Left kidney (tissue), 1 donor: ENCODE measurements at regions not wholly inside any gene's neighbourhood (a gene's known extent, or its start where the extent isn't known, plus 50 kb on each side); places are given as distances from the start of the nearest gene placed in this dataset.
"Not testable (repeated sequence)": the region's sequence is repeated elsewhere in the genome, so short reads cannot be mapped to it uniquely, and the experiment has no call there.

Experiments used
- DNase-seq: peaks from one replicate; pipeline ENCODE4 v3.0.0-alpha.2; 2013

- DNase-seq, result no peak
These were observed 878.8 kb upstream of the KLHL1 start for GRCh38 chr13:70987043-70987442.

GRCh38 chr13:70985371-70985770 is 877.1 kb upstream of the KLHL1 start:
- DNase-seq, result no peak

DNA sequence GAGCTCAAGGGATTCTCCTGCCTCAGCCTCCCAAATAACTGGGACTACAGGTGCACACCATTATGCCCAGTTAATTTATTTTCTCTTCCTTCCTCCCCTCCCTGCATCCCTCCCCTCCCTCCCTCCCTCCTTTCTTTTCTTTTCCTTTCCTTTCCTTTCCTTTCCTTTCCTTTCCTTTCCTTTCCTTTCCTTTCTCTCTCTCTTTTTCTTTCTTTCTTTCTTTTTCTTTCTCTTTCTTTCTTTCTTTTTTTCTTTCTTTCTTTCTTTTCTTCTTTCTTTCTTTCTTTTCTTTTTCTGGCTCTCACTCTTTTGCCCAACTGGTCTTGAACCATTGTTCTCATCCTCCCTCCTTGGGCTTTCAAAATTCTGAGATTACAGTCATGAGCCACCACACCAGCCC is 873.0 kb upstream of the KLHL1 start:
- not testable (repeated sequence) for DNase-seq

DNA sequence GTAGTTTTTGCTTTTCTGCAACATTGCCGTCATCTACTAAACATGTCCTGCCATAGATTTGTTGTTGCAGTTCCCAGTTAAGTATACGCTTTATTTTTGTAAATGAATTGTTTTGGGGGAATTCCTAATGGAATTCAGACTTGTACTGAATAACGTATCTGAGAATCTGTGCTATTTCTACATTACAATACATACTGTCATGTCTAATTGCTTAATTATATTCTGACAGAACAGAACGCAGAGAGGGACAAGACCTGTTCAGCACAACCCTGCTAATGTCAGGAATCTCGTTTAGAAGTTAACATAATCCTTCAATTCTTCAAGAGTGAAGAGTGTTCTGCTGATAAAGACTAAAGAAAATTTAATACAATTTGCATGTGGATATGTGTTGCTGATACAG is 861.1 kb upstream of the KLHL1 start:
- no peak for DNase-seq

DNA sequence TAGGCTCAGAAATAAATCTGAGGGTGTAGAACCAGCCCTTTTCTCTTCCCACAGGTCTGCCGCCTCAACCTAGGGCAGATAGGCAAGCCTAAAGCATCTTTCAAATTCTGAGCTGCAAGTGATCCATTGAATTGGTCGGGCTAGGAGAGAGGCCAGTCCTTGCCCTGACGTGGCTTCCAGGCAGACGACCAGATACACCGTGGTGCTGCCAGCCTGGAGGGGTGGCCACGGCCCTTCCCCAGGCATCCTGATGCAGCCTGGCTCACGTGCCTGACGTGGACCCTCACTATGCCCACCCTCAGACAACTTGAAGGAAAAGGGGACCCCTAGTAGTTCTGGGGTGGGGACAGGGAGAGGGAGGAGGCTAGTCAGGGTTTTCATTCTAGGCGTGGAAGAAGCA is 859.3 kb upstream of the KLHL1 start:
- DNase-seq, result no peak

- no peak for DNase-seq
These were observed 856.6 kb upstream of the KLHL1 start for GRCh38 chr13:70964874-70965273.

DNA sequence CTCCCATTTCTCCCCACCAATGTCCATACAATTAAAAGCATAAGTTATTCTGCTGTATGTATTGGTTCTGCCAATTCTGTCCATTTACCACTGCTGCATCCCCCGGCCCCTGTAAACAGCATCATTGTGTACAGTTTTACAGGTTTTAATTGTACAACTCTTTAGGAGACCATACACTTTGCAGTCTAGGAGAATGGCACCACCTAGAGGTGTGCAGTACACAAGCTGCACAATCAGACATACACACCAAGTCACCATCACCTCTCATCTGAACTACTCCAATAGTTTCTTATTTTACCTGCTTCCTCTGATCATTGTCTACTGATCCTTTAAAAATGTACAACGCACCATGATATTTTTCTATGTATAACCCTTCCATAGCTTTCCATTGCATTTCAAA is 855.9 kb upstream of the KLHL1 start:
- no peak for DNase-seq

- DNase-seq, result peak; percentile 40
These were observed 852.7 kb upstream of the KLHL1 start for GRCh38 chr13:70960841-70961443.

- DNase-seq, result no peak
These were observed 851.0 kb upstream of the KLHL1 start for GRCh38 chr13:70959035-70959775.

DNA sequence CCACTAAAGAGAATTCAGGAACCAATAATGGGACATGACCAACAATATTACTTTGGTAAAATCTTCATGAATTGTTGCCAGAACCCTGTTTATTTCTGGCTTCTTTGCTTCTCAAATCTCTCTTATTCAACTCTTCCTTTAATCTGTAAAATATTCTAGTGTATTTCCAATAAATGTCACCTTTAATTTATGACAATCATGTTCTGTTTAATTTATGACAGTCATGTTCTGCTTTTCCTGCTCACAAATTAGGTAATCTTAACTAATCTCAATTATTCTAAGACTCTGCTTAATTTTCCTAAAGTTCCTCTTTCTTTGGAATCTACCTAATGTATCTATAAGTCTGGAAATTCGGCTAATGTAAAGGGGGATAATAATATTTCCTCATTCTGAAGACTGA is 847.6 kb upstream of the KLHL1 start:
- DNase-seq, result no peak

GRCh38 chr13:70950664-70951063 is 842.4 kb upstream of the KLHL1 start:
- no peak for DNase-seq

- DNase-seq, result no peak
These were observed 837.3 kb upstream of the KLHL1 start for GRCh38 chr13:70945506-70945905.

DNA sequence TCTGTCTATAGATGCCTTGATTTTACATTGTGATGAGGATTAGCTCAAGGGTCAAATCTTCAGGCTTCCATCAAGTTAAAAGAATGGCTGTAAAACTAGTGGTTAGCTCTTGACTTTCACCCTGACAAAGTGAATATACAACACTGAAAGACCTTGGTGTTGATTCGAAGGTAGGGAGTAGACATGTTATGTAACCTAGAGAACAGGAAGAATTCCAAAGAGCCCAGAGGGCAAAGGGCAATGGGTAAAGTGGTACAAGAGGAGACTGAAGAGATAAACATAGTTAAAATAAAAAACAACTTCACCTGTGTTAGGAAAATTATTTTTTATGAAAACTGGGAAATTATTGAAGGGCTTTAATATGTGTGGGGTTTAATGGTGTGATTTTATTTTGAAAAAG is 833.2 kb upstream of the KLHL1 start:
- DNase-seq, result no peak

- no peak for DNase-seq
These were observed 830.2 kb upstream of the KLHL1 start for GRCh38 chr13:70938462-70938861.

DNA sequence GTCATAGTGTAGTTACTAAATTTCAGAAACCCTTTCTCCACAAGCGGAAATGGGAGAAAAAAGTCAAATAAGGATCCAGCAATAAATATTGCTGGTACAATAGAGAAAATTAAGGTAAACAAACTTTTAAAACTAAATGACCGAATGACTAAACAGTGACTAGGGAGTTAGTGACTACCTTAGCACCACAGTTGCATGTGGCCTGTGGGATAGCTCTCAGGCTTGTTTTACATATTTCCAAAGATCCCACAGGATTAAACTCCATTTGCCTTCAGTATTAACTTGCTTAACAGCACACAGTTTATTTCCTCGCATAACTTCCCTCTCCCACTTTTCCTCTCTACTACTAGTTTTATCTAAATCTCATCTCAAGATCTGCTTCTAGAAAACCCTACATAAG is 824.3 kb upstream of the KLHL1 start:
- no peak for DNase-seq

DNA sequence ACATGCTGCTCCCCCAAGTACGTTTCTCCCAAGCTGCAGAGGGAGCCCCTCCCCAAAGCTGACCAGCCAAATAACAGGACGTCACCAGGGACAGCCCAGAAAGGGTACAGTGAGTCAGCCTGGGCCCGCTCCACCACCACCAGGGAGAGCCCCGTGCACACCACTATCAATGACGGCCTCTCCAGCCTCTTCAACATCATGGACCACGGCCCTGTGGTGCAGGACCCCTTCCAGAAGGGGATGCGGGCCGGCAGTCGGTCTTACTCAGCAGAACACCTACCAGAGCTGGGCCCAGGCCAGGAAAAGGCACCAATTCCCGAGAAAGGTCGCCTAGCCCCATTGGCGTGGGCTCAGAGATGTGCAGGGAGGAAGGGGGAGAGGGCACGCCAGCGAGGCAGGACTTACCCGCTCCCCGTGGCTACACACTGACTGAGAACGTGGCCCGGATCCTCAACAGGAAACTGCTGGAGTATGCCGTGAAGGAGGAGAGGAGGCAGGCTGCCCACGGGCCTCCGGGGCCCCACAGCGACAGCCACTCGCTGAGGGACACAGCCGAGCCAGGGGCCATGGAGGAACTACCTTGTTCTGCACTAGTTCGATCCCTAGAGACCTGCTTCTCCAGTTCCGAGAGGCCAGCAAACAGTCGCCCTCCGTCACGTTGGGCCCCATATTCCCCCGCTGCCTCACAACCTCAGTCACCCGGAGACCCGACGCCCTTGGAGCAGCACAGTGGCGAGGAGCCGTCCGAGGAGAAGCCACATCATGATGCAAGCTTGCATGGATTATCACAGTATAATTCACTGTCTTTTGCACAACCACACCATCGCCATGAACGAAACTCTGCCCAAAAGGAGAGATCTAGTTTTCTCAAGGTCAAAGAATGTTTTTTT is 815.9 kb upstream of the KLHL1 start:
- DNase-seq, result no peak

DNA sequence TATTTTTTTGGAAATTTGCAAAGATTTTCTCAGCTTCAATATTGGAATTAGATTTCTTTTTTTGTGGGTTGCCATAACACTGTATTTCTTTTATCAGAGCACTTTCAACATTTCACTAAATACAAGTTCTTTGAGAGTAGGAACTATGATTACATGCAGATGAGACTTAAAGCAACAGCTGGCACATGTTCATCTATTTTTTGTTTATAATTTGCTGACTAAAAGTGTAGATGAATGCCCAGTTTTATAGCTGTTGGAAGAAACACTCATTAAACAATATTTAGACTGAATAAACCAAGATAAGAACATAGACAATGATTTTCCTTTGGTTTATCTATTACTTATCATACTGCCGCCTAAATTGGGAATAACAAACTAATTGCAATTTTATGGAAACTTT is 803.0 kb upstream of the KLHL1 start:
- DNase-seq, result no peak

- no peak for DNase-seq
These were observed 800.5 kb upstream of the KLHL1 start for GRCh38 chr13:70908795-70909194.

DNA sequence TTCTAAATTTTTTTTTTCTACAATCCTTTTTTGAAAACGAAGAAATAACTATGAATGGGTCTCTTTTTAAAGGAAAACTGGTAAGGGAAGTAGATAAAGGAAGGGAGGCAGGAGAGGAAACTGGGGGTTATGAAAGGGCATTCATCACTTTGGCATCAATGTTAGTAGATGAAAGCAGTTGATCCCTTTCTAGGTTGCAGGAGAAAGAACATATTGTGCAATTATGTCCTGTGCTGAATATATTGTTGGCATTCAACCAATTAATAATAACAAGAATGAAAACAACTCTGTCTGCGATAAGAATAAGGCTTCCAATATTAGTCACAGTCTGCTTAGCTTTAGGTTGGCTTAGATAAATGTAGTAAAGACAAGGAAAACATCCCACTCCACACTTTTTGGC is 796.8 kb upstream of the KLHL1 start:
- no peak for DNase-seq

DNA sequence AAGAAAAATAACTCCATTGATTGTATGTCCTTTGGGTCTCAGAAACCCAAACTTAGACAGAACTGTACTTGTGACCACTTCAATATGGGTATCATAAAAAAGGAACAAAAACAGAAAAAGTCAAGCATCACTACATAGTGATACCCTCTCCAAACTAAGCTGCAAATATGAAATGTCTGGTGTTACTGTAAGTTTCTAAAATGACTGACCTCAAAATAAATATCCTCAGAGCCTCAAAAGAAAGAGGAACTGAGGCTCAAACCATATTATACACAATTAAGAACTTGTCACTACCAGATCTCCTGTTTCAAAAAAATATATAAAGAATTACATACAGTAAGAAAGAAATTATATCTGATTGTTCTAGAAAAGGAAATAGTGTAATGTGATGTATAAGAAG is 787.9 kb upstream of the KLHL1 start:
- no peak for DNase-seq

GRCh38 chr13:70895599-70895998 is 787.3 kb upstream of the KLHL1 start:
- no peak for DNase-seq

DNA sequence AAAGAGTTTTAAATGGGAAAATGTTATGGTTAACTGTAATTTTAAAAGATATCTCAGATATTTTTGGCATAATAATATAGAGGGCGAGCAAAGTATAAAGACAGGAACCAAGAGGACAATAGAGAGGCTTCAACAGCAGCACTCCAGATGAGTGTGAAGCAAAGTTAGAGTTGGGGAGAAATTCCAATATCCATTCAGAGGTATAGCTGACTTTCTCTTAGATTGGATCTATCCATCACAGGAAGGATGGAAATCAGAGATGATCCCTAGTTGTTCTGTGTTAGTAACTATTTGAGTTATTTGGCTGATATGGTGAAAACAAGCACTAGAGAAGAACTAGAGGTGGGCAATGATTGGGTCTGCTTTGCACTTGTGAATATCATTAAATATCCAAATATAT is 786.0 kb upstream of the KLHL1 start:
- DNase-seq, result no peak

DNA sequence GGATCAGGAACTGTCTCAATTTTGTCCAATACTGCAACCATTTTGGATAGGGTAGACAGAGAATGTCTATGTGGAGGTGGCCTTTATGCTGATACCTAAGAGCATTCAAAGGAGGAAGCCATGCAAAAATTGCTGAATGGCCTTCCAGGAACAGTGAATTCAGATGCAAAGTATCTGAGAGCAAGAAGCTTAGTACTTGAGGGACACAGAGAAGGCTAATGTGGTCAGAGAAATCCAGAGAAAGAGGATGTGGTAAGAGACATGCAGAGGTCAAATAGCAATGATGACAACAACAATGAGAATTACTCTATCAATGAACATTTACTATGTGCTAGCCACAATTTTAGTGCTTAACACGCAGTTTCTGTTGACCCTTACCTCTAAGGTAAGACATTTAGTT is 785.6 kb upstream of the KLHL1 start:
- no peak for DNase-seq
